Activated CD4-positive, CD25-positive, alpha-beta regulatory T cell treated with anti-CD3 and anti-CD28 coated beads, Interleukin-2, amount 50 U/mL, for 24 hours (primary cell): ENCODE measurements at regions not wholly inside any gene's neighbourhood (a gene's known extent, or its start where the extent isn't known, plus 50 kb on each side); places are given as distances from the start of the nearest gene placed in this dataset.
"Not testable (repeated sequence)": the region's sequence is repeated elsewhere in the genome, so short reads cannot be mapped to it uniquely, and the experiment has no call there.

Source experiments
- ATAC-seq, 2 donors: fragments of 150-1000 bp; cut with Tn5 transposase; one replicate each; pipeline ENCODE4 v1.10.0; 2021; ENCODE audit warnings: mild to moderate bottlenecking in 1 of 2, moderate library complexity in 1 of 2

DNA sequence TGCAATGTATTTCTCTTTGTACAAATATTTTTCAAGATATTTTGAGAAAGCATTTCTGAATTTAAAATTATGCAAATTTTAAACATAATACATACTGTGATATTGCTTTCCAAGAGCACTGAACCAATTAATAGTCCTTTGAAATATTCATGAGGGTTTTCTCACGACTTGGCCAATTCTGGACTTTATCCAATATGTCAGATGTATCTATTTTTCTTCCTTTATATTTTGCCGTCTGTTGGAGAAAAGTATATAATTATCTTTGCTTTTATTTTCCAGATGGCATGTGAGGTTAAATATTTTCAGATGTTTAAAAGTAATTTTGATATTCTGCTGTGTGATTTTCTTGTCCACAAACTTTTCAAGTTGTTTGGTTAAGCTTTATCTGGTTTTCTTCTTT lies 378.9 kb downstream of the SLCO4C1 start:
- no peak for ATAC-seq

- ATAC-seq, result no peak
These were observed 380.5 kb downstream of the SLCO4C1 start for GRCh38 chr5:101915554-101915953.

- no peak for ATAC-seq
These were observed 391.3 kb downstream of the SLCO4C1 start for GRCh38 chr5:101904736-101905135.

- no peak for ATAC-seq
These were observed 398.2 kb downstream of the SLCO4C1 start for GRCh38 chr5:101897914-101898313.

- no peak for ATAC-seq
These were observed 401.1 kb downstream of the SLCO4C1 start for GRCh38 chr5:101894985-101895384.

GRCh38 chr5:101878190-101878589 lies 417.9 kb downstream of the SLCO4C1 start:
- ATAC-seq, result no peak

DNA sequence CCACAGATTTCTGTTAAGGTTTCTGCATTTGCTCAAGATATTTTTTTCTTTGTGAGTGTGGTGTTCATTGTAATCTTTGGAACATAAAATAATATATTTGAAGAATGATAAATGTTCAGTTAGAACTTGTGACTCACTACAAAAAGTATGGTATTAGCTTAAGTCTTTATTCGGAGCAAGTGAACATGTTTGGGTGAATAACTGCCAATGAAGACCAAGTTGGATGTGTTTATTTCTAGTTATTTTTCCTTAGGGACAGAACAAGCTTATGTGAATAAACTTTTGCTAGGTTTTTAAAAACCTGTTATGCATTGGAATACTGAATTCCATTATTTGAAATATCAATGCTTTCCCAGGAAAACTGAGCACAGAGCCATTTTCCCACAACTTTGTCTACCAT lies 418.6 kb downstream of the SLCO4C1 start:
- no peak for ATAC-seq

DNA sequence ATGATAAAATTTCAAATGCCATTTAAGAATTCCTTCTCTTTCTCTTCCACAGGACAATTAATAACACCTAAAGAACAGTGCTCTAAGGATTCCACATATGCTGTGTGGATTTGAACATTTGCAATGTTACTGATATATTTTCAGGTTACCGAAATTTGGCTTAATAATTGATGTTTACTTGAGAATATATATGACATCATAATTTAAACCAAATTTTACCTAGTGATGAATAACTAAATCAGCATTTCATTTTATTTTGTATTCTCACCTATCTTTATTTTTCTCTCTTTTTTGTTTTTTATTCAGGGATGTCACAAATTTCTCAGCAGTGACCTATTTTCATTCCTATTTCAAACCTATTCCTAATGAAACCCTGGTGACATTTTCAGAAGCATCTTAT lies 429.6 kb downstream of the SLCO4C1 start:
- no peak for ATAC-seq

- ATAC-seq, result no peak
These were observed 435.5 kb downstream of the SLCO4C1 start for GRCh38 chr5:101860563-101860962.

- no peak for ATAC-seq
These were observed 435.9 kb downstream of the SLCO4C1 start for GRCh38 chr5:101860145-101860544.

- no peak for ATAC-seq
These were observed 449.6 kb downstream of the SLCO4C1 start for GRCh38 chr5:101846496-101846895.

DNA sequence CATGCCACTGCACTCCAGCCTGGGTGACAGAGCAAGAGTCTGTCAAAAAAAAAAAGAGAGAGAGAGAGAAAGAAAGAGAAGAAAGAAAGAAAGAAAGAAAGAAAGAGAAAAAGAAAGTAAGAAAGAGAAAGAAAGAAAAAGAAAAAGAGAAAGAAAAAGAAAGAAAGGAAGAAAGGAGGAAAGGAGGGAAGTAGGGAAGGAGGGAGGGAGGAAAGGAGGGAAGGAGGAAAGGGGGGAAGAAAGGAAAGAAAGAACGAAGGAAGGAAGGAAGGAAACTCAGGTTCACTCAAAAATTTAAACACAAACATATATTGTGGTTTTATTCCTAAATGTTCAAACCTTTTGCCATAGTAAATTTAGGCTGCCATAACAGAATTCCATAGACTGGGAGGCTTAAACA lies 453.0 kb downstream of the SLCO4C1 start:
- ATAC-seq, result no peak

DNA sequence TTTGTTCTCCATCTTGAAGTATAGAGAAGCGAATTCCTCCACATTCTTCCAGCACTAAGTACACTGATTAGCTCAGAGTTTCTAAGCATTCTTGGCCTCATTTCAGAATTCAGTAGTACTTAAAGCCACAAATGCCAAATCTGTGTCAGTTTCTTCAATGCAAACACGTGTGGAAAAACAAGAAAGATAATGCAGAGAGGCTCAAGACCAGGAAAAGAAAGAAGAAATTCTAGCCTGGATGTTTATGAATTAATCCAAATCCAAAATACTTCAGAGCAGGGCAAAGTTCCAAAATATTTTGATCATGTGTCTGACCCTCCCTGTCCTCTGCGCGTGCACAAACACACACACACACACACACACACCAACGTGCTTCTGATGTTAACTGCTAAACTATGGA lies 457.6 kb downstream of the SLCO4C1 start:
- ATAC-seq, result no peak

DNA sequence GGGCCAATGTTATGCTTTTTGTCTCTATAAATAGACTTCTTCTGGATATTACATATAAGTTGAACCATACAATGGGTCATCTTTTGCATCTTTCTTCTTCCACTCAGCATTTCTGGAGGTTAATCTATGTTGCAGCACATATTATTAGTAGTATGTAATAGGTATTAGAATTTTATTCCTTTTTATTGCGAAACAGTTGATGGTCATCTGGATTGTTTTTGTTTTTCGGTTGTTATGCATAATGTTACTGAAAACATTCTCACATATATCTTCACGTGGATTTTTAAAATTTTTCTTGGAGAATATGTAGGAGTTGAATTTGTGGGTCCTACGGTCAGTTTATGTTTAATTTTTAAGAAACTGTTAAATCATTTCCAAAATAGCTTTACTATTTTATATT lies 466.8 kb downstream of the SLCO4C1 start:
- no peak for ATAC-seq

DNA sequence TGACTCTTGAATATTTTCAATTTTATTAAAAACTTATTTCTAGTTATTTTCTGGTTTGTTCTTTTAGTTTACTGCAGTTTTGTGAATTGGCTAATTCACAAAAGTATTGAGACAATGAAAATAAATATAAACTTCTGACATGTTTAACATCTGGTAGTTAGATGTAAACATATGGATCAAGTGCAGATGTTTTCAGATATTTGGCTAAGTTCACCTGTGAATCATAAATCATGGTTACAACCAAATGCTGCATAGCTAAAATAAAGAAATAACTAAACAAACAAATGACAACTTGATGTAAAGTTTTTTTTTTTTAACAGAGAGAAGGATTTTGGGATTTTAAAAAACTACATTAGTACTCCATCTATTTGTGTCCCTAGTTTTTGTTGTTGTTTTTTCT lies 484.6 kb downstream of the SLCO4C1 start:
- no peak for ATAC-seq

GRCh38 chr5:101806410-101806809 lies 489.7 kb downstream of the SLCO4C1 start:
- no peak for ATAC-seq

DNA sequence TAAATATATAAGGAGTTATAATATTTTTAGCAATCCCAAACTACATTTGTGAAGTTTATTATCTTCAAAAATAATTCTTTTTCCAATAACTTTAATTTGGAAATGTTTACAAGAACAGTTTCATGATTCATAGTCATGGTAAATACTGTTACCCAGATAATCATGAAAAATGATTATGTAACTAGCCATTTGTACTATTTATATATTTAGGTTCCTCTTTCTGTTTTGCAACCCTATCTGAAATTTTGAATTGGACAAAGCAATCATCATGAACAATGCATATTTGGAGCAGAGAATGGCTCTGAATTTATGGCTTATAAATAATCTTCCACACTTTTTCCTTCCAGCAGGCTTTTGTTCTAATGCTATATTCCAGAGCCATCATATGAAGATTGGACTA lies 499.7 kb downstream of the SLCO4C1 start:
- no peak for ATAC-seq

DNA sequence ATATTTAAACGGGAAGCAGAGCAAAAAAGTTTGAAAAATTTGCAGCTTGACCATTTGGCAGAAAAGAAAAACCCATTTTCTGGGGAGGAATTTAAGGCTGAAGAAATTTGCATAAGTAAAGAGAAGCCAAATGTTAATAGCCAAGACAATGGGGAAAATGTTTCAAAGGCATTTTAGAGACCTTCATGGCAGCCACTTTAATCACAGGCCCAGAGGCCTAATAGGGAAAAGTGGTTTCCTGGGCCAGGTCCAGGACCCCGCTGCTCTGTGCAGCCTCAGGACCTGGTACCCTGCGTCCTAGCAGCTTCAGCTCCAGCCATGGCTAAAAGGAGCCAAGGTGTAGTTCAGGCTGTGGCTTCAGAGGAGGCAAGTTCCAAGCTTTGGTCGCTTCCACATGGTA lies 507.3 kb downstream of the SLCO4C1 start:
- no peak for ATAC-seq

- no peak for ATAC-seq
These were observed 511.0 kb downstream of the SLCO4C1 start for GRCh38 chr5:101785090-101785489.

DNA sequence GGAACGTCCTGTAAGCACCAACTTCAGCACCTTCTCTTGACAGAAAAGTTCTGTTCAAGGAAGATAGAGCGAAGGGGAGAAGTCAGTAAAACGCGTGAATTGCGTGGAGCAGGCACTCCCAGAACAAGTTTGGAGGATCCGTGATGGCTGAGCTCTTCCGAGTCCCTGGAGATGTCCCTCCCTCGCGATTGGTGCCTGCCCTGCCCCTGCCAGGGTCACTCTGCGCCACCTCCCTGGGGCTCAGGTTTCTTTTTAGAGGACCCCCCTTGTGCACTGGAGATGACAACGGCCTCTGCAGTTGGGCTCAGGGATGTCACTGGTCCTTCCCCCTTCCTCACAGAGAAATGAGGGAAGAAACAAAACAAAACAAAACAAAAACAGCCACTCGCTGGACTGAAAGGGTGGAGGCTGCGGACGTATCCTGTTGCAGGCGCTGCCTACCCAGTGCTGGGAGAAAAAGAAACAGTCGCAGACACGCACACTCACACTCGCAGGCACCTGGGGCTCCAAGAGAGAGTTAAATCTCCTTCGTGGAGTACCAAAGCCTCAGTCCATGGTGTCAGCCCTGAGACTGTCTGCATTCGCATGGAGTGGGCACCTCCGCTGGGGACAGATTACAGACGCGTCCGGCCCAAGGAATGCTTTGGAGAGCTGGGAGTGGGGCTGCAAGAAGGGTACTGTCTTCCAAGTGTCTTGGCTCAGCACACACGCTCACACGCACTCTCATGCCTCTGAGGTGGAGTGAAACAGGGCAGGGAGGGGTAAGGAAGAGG lies 512.7 kb downstream of the SLCO4C1 start:
- ATAC-seq, result no peak

GRCh38 chr5:101782352-101783103 lies 513.6 kb downstream of the SLCO4C1 start:
- ATAC-seq, result no peak

DNA sequence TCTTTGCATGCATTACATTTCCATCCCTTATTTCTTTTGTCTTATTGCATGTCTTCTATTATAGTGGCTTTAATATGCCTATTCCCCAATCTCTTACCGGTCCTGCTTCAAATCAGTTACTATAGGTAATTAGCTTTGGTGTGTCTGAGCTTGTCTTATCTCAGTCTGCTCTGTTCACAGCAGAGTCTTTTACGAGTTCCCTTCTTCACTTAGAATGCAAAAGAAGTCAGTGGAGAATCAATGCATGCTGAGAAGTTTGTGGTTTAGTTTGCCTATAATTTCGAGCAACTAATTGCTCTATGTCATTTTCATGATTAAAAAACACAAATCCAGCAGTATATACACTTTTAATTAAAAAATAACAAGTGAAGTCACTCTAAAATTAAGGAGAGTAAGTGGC lies 545.0 kb downstream of the SLCO4C1 start:
- no peak for ATAC-seq

- not testable (repeated sequence) for ATAC-seq
These were observed 553.1 kb downstream of the SLCO4C1 start for GRCh38 chr5:101743000-101743399.

DNA sequence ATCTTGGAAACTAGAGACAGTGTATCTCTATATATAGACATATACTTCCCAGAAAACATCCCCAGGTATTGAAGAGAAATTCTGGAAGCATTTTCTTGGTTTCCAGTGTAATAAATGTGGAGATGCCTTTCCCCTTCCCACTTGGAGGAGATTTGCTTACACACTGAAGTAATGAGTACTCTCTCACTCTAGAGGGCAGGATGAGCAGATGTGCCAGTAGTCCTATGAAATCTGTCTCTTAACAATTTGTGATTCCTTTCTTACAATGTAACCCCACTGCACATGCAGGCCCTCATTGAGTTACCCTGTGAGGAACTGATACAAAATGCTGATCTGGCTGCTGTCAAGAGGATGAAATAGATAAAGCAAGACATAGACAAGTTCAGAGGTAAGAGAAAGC lies 567.2 kb downstream of the SLCO4C1 start:
- ATAC-seq, result no peak
